SK-N-SH treated with all-trans-retinoic acid at 6 μM for 48 hours (cell line): ENCODE measurements at regions not wholly inside any gene's neighbourhood (a gene's known extent, or its start where the extent isn't known, plus 50 kb on each side); places are given as distances from the start of the nearest gene placed in this dataset.
"Not testable (repeated sequence)": the region's sequence is repeated elsewhere in the genome, so short reads cannot be mapped to it uniquely, and the experiment has no call there.

Experiments used
- ATAC-seq: fragments of 200-7000 bp; cut with Tn5 transposase; 3 replicates; pipeline ENCODE4 v1.9.1; 2020; ENCODE audit warnings: mild to moderate bottlenecking, moderate library complexity
- ARNTL ChIP-seq: fragments of 450-650 bp; formaldehyde crosslinking; IDR thresholded peaks from 2 replicates; pipeline ENCODE4 v1.5.0; 2020; ENCODE audit warnings: low read depth, mild to moderate bottlenecking, moderate library complexity, borderline replicate concordance
- CSDC2 ChIP-seq: fragments of 250-450 bp; sonication (Bioruptor Pico); IDR thresholded peaks from 2 replicates; pipeline ENCODE4 v1.5.0; 2020; ENCODE audit warnings: mild to moderate bottlenecking, moderate library complexity
- ESRRG ChIP-seq: fragments of 250-450 bp; sonication (Bioruptor Pico); IDR thresholded peaks from 2 replicates; pipeline ENCODE4 v1.6.1; 2021; ENCODE audit warnings: mild to moderate bottlenecking
- GLIS3 ChIP-seq: fragments of 250-450 bp; sonication (Bioruptor Pico); IDR thresholded peaks from 2 replicates; pipeline ENCODE4 v1.5.0; 2020; ENCODE audit warnings: mild to moderate bottlenecking, moderate library complexity
- ISL1 ChIP-seq: fragments of 250-450 bp; sonication (Bioruptor Pico); IDR thresholded peaks from 2 replicates; pipeline ENCODE4 v2.1.2; 2022; ENCODE audit warnings: mild to moderate bottlenecking, moderate library complexity
- PATZ1 ChIP-seq: fragments of 250-450 bp; sonication (Bioruptor Pico); IDR thresholded peaks from 2 replicates; pipeline ENCODE4 v1.8.0; 2020; ENCODE audit warnings: mild to moderate bottlenecking, moderate library complexity, borderline replicate concordance
- RARB ChIP-seq: fragments of 250-450 bp; sonication (Bioruptor Pico); IDR thresholded peaks from 2 replicates; pipeline ENCODE4 v1.8.0; 2021; ENCODE audit warnings: mild to moderate bottlenecking, moderate library complexity
- SNAI2 ChIP-seq: fragments of 250-450 bp; sonication (Bioruptor Pico); IDR thresholded peaks from 2 replicates; pipeline ENCODE4 v1.5.0; 2020; ENCODE audit warnings: mild to moderate bottlenecking, moderate library complexity
- TOX ChIP-seq: fragments of 250-450 bp; sonication (Bioruptor Pico); IDR thresholded peaks from 2 replicates; pipeline ENCODE4 v1.8.0; 2021; ENCODE audit warnings: mild to moderate bottlenecking, moderate library complexity, borderline replicate concordance
- ZFP3 ChIP-seq: fragments of 250-450 bp; sonication (Bioruptor Pico); IDR thresholded peaks from 2 replicates; pipeline ENCODE4 v1.5.0; 2020; ENCODE audit warnings: mild to moderate bottlenecking, moderate library complexity
- ZNF8 ChIP-seq: fragments of 450-650 bp; formaldehyde crosslinking; IDR thresholded peaks from 2 replicates; pipeline ENCODE4 v1.5.0; 2020; ENCODE audit warnings: mild to moderate bottlenecking, moderate library complexity
- TF ChIP-seq, protein P1 (sequence below): fragments of 250-450 bp; sonication (Bioruptor Pico); IDR thresholded peaks from 2 replicates; pipeline ENCODE4 v1.5.1; 2020; ENCODE audit warnings: low read depth, mild to moderate bottlenecking, moderate library complexity
- TF ChIP-seq, protein P2 (sequence below): fragments of 250-450 bp; sonication (Bioruptor Pico); IDR thresholded peaks from 2 replicates; pipeline ENCODE4 v1.5.1; 2021; ENCODE audit warnings: mild to moderate bottlenecking, moderate library complexity
- TF ChIP-seq, protein P3 (sequence below): fragments of 250-450 bp; sonication (Bioruptor Pico); IDR thresholded peaks from 2 replicates; pipeline ENCODE4 v1.5.0; 2020; ENCODE audit warnings: mild to moderate bottlenecking, moderate library complexity
- TF ChIP-seq, protein P4 (sequence below): fragments of 250-450 bp; sonication (Bioruptor Pico); IDR thresholded peaks from 2 replicates; pipeline ENCODE4 v1.8.0; 2021; ENCODE audit warnings: low read depth, mild to moderate bottlenecking, moderate library complexity, borderline replicate concordance

- TF ChIP-seq GLIS3 (CRISPR knock-in tag) (no peak), RARB (no peak), ARNTL (CRISPR knock-in tag) (no peak), ZFP3 (CRISPR knock-in tag) (no peak)
- TF ChIP-seq, protein P1, sequence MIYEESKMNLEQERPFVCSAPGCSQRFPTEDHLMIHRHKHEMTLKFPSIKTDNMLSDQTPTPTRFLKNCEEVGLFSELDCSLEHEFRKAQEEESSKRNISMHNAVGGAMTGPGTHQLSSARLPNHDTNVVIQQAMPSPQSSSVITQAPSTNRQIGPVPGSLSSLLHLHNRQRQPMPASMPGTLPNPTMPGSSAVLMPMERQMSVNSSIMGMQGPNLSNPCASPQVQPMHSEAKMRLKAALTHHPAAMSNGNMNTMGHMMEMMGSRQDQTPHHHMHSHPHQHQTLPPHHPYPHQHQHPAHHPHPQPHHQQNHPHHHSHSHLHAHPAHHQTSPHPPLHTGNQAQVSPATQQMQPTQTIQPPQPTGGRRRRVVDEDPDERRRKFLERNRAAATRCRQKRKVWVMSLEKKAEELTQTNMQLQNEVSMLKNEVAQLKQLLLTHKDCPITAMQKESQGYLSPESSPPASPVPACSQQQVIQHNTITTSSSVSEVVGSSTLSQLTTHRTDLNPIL, result no peak
- peak; percentile 98 for ATAC-seq
Observed at GRCh38 chr18:11366410-11366809, 217.0 kb upstream of the PIEZO2 start.

- TF ChIP-seq, protein P2, sequence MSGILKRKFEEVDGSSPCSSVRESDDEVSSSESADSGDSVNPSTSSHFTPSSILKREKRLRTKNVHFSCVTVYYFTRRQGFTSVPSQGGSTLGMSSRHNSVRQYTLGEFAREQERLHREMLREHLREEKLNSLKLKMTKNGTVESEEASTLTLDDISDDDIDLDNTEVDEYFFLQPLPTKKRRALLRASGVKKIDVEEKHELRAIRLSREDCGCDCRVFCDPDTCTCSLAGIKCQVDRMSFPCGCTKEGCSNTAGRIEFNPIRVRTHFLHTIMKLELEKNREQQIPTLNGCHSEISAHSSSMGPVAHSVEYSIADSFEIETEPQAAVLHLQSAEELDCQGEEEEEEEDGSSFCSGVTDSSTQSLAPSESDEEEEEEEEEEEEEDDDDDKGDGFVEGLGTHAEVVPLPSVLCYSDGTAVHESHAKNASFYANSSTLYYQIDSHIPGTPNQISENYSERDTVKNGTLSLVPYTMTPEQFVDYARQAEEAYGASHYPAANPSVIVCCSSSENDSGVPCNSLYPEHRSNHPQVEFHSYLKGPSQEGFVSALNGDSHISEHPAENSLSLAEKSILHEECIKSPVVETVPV (CRISPR knock-in tag), result no peak
- TF ChIP-seq CSDC2 (CRISPR knock-in tag) (no peak), ISL1 (CRISPR knock-in tag) (no peak), ESRRG (CRISPR knock-in tag) (no peak)
- TF ChIP-seq, protein P3, sequence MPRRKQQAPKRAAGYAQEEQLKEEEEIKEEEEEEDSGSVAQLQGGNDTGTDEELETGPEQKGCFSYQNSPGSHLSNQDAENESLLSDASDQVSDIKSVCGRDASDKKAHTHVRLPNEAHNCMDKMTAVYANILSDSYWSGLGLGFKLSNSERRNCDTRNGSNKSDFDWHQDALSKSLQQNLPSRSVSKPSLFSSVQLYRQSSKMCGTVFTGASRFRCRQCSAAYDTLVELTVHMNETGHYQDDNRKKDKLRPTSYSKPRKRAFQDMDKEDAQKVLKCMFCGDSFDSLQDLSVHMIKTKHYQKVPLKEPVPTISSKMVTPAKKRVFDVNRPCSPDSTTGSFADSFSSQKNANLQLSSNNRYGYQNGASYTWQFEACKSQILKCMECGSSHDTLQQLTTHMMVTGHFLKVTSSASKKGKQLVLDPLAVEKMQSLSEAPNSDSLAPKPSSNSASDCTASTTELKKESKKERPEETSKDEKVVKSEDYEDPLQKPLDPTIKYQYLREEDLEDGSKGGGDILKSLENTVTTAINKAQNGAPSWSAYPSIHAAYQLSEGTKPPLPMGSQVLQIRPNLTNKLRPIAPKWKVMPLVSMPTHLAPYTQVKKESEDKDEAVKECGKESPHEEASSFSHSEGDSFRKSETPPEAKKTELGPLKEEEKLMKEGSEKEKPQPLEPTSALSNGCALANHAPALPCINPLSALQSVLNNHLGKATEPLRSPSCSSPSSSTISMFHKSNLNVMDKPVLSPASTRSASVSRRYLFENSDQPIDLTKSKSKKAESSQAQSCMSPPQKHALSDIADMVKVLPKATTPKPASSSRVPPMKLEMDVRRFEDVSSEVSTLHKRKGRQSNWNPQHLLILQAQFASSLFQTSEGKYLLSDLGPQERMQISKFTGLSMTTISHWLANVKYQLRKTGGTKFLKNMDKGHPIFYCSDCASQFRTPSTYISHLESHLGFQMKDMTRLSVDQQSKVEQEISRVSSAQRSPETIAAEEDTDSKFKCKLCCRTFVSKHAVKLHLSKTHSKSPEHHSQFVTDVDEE (CRISPR knock-in tag), result no peak
- ATAC-seq, result no peak
Observed at GRCh38 chr18:11362856-11363255, 213.5 kb upstream of the PIEZO2 start.

- not testable (repeated sequence) for ATAC-seq
Observed at GRCh38 chr18:11361862-11362261, 212.5 kb upstream of the PIEZO2 start.

DNA sequence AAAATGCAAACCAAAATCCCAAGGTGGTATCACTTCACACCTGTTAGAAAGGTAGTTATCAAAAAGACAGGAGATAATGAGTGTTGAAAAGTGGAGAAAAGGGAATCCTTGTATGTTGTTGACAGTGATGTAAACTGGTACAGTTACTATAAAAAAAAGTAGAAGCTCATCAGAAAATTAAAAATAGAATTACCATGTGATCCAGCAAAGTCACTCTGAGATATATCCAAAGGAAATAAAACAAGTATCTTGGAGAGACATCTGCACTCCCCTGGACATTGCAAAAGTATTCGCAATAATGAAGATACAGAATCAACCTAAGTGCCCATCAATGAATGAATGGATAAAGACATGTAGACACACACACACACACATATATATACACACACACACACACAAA lies 208.3 kb upstream of the PIEZO2 start:
- TF ChIP-seq GLIS3 (CRISPR knock-in tag) (no peak), ZNF8 (CRISPR knock-in tag) (no peak), ARNTL (CRISPR knock-in tag) (no peak)
- TF ChIP-seq, protein P2 (CRISPR knock-in tag), result no peak
- ATAC-seq, result no peak

DNA sequence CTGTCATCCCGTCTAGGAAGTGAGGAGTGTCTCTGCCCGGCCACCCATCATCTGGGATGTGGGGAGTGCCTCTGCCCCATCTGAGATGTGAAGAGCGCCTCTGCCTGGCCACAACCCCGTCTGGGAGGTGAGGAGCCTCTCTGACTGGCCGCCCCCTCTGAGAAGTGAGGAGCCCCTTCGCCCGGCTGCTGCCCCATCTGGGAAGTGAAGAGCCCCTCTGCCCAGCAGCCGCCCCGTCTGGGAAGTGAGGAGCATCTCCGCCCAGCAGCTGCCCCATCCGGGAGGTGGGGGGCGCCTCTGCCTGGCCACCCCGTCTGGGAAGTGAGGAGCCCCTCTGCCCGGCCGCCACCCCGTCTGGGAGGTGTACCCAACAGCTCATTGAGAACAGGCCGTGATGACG lies 195.2 kb upstream of the PIEZO2 start:
- ATAC-seq, result not testable (repeated sequence)

GRCh38 chr18:11343096-11343495 lies 193.7 kb upstream of the PIEZO2 start:
- no peak for ATAC-seq
- TF ChIP-seq SNAI2 (CRISPR knock-in tag) (no peak), ISL1 (CRISPR knock-in tag) (no peak), RARB (no peak), PATZ1 (CRISPR knock-in tag) (no peak), GLIS3 (CRISPR knock-in tag) (no peak), TOX (CRISPR knock-in tag) (no peak)
- TF ChIP-seq, protein P2 (CRISPR knock-in tag), result no peak
- TF ChIP-seq, protein P3 (CRISPR knock-in tag), result no peak
- TF ChIP-seq, protein P4, sequence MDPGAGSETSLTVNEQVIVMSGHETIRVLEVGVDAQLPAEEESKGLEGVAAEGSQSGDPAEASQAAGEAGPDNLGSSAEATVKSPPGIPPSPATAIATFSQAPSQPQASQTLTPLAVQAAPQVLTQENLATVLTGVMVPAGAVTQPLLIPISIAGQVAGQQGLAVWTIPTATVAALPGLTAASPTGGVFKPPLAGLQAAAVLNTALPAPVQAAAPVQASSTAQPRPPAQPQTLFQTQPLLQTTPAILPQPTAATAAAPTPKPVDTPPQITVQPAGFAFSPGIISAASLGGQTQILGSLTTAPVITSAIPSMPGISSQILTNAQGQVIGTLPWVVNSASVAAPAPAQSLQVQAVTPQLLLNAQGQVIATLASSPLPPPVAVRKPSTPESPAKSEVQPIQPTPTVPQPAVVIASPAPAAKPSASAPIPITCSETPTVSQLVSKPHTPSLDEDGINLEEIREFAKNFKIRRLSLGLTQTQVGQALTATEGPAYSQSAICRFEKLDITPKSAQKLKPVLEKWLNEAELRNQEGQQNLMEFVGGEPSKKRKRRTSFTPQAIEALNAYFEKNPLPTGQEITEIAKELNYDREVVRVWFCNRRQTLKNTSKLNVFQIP (CRISPR knock-in tag), result no peak
